ENCODE measurements at regions not wholly inside any gene's neighbourhood (a gene's known extent, or its start where the extent isn't known, plus 50 kb on each side); places are given as distances from the start of the nearest gene placed in this dataset.

DNA sequence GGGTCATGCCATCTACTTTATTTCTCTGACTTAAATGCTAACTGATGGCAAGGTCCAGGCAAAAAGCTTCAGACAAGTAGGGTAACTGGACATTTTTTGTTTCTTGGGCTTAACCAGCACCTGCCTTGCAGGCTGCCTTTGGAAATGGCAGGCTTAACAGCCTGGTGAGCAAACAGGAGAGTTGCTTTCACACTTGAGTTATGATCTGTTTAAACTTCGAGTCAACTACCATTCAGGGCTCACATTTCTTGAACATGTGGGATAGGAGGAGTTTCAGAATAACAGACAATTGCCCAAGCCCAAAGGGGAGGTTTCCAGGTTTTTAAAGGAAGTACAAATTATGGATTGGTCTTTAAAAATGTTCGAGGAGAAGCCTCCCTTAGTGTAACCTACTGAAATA lies 724.6 kb upstream of the SORCS1 start:
- in situ Hi-C loops (cut with HindIII; ENCODE audit: low pct_unique_long_range_greater_than_20kb, low sequenced_read_pairs): no loop called here
- ATAC-seq (no peak), DNase-seq (ENCODE audit: low read depth, low spot score) (no peak)
- BruUV-seq (replicated peaks): no TSS peak
- ChIA-PET POLR2A (no interaction called here), CTCF (no interaction called here)
- H3K9me3 ChIP-seq (ENCODE audit: control insufficient read depth, insufficient read depth, low read depth, low read length): no peaks in the 10 kb centered on the region
- TF ChIP-seq SIN3A (IDR thresholded peaks at IDR 0.05; ENCODE audit: borderline replicate concordance, insufficient read depth, low read depth, low read length) (no peak), POLR2AphosphoS5 (IDR thresholded peaks at IDR 0.05; ENCODE audit: low read depth, low read length) (no peak), TCF7L2 (IDR thresholded peaks at IDR 0.05; ENCODE audit: low read depth, low read length) (no peak)
- TF ChIP-seq, protein P1, sequence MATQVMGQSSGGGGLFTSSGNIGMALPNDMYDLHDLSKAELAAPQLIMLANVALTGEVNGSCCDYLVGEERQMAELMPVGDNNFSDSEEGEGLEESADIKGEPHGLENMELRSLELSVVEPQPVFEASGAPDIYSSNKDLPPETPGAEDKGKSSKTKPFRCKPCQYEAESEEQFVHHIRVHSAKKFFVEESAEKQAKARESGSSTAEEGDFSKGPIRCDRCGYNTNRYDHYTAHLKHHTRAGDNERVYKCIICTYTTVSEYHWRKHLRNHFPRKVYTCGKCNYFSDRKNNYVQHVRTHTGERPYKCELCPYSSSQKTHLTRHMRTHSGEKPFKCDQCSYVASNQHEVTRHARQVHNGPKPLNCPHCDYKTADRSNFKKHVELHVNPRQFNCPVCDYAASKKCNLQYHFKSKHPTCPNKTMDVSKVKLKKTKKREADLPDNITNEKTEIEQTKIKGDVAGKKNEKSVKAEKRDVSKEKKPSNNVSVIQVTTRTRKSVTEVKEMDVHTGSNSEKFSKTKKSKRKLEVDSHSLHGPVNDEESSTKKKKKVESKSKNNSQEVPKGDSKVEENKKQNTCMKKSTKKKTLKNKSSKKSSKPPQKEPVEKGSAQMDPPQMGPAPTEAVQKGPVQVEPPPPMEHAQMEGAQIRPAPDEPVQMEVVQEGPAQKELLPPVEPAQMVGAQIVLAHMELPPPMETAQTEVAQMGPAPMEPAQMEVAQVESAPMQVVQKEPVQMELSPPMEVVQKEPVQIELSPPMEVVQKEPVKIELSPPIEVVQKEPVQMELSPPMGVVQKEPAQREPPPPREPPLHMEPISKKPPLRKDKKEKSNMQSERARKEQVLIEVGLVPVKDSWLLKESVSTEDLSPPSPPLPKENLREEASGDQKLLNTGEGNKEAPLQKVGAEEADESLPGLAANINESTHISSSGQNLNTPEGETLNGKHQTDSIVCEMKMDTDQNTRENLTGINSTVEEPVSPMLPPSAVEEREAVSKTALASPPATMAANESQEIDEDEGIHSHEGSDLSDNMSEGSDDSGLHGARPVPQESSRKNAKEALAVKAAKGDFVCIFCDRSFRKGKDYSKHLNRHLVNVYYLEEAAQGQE (IDR thresholded peaks at IDR 0.05; ENCODE audit: insufficient read depth in 1 of 2, low read depth in 2 of 2, low read length in 1 of 2): no peak
- TF ChIP-seq, protein P2, sequence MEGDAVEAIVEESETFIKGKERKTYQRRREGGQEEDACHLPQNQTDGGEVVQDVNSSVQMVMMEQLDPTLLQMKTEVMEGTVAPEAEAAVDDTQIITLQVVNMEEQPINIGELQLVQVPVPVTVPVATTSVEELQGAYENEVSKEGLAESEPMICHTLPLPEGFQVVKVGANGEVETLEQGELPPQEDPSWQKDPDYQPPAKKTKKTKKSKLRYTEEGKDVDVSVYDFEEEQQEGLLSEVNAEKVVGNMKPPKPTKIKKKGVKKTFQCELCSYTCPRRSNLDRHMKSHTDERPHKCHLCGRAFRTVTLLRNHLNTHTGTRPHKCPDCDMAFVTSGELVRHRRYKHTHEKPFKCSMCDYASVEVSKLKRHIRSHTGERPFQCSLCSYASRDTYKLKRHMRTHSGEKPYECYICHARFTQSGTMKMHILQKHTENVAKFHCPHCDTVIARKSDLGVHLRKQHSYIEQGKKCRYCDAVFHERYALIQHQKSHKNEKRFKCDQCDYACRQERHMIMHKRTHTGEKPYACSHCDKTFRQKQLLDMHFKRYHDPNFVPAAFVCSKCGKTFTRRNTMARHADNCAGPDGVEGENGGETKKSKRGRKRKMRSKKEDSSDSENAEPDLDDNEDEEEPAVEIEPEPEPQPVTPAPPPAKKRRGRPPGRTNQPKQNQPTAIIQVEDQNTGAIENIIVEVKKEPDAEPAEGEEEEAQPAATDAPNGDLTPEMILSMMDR (IDR thresholded peaks at IDR 0.05): no peak
- H3K27ac ChIP-seq (ENCODE audit: low read length): no peak overlapping the region
- H3K4me3 ChIP-seq (ENCODE audit: low read depth in 2 of 2, low read length in 2 of 2): no peak overlapping the region
- H3K36me3 ChIP-seq (ENCODE audit: control insufficient read depth, insufficient read depth, low read length): no peaks in the 10 kb centered on the region
- intact Hi-C loops (cut with micrococcal nuclease; ENCODE audit: unreplicated experiment): no loop called here
- no peaks in the 10 kb centered on the region for H3K27me3 ChIP-seq (ENCODE audit: control insufficient read depth, insufficient read depth, low read length)
- H3K4me1 ChIP-seq (ENCODE audit: control insufficient read depth, insufficient read depth, low read length): no peaks in the 10 kb centered on the region

DNA sequence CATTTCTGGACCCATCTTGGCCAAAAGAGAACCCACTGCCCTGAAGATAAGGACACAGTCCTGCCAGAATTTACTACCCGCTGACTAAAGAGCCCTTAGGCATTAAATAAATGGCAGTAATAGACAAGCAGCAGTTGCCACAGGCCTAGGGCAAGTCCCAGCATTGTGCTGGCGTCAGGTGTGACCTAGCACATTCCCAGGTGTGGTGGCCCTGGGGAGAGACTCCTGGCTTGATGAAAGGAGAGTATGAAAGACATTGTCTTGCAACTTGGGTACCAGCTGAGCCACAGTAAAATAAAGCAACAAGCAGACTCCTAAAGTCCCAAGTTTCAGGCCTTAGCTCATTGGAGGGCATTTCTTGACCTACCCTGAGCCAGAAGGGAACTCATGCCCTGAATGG lies 715.7 kb upstream of the SORCS1 start:
- H3K27ac ChIP-seq (ENCODE audit: low read length): no peak overlapping the region
- DNase-seq (ENCODE audit: low read depth, low spot score) (no peak), ATAC-seq (no peak)
- CTCF ChIA-PET: no interaction called here
- no peaks in the 10 kb centered on the region for H3K36me3 ChIP-seq (ENCODE audit: control insufficient read depth, insufficient read depth, low read length)
- POLR2A ChIA-PET: no interaction called here
- H3K9me3 ChIP-seq (ENCODE audit: control insufficient read depth, insufficient read depth, low read depth, low read length): no peaks in the 10 kb centered on the region
- no peak overlapping the region for H3K4me3 ChIP-seq (ENCODE audit: low read depth in 2 of 2, low read length in 2 of 2)
- TF ChIP-seq POLR2AphosphoS5 (IDR thresholded peaks at IDR 0.05; ENCODE audit: low read depth, low read length) (no peak), SIN3A (IDR thresholded peaks at IDR 0.05; ENCODE audit: borderline replicate concordance, insufficient read depth, low read depth, low read length) (no peak), TCF7L2 (IDR thresholded peaks at IDR 0.05; ENCODE audit: low read depth, low read length) (no peak)
- TF ChIP-seq, protein P2 (IDR thresholded peaks at IDR 0.05): no peak
- TF ChIP-seq, protein P1 (IDR thresholded peaks at IDR 0.05; ENCODE audit: insufficient read depth in 1 of 2, low read depth in 2 of 2, low read length in 1 of 2): no peak
- H3K4me1 ChIP-seq (ENCODE audit: control insufficient read depth, insufficient read depth, low read length): no peaks in the 10 kb centered on the region
- in situ Hi-C loops (cut with HindIII; ENCODE audit: low pct_unique_long_range_greater_than_20kb, low sequenced_read_pairs): no loop called here
- no TSS peak for BruUV-seq (replicated peaks)
- no peaks in the 10 kb centered on the region for H3K27me3 ChIP-seq (ENCODE audit: control insufficient read depth, insufficient read depth, low read length)
- intact Hi-C loops (cut with micrococcal nuclease; ENCODE audit: unreplicated experiment): no loop called here

Data from Panc1 (cell line).